Uterus (tissue), 3 donors: ENCODE measurements at regions not wholly inside any gene's neighbourhood (a gene's known extent, or its start where the extent isn't known, plus 50 kb on each side); places are given as distances from the start of the nearest gene placed in this dataset.
A peak's percentile ranks its signal among the peaks of the same experiment; 100 is the strongest.

Experiments
- DNase-seq, 2 donors: peaks; one replicate each; pipeline ENCODE4 v3.0.0-alpha.2; 2019 to 2020
- H3K27ac ChIP-seq, 2 donors: fragments of 200-600 bp; sonication (generic); 1 replicate in 1 of 2; 2 replicates in 1 of 2; pipeline ENCODE4 v1.5.1; 2016 to 2018
- H3K27me3 ChIP-seq, 2 donors: fragments of 200-600 bp; sonication (generic); one replicate each; pipeline ENCODE4 v1.5.1; 2018 to 2019; ENCODE audit warnings: control low read depth in 1 of 2
- H3K36me3 ChIP-seq, 2 donors: fragments of 200-600 bp; sonication (generic); one replicate each; pipeline ENCODE4 v1.5.1; 2019; ENCODE audit warnings: control low read depth in 1 of 2
- H3K4me1 ChIP-seq, 2 donors: fragments of 200-600 bp; sonication (generic); one replicate each; pipeline ENCODE4 v1.5.1; 2018 to 2019; ENCODE audit warnings: control low read depth in 1 of 2
- H3K4me3 ChIP-seq, 2 donors: fragments of 200-600 bp; sonication (generic); 1 replicate in 1 of 2; 2 replicates in 1 of 2; pipeline ENCODE4 v1.5.1; 2018 to 2019; ENCODE audit warnings: mild to moderate bottlenecking in 1 of 2
- H3K9me3 ChIP-seq, 2 donors: fragments of 200-600 bp; sonication (generic); one replicate each; pipeline ENCODE4 v1.5.1; 2019; ENCODE audit warnings: control low read depth in 1 of 2
- CTCF ChIP-seq, 4 experiments: fragments of 200-600 bp in 2 of 4; fragments of 450-650 bp in 2 of 4; sonication (generic) in 2 of 4; IDR thresholded peaks; one replicate each; pipeline ENCODE4 v1.5.1; 2016 to 2019; ENCODE audit warnings: antibody characterized with exemption in 4 of 4, mild to moderate bottlenecking in 2 of 4, moderate library complexity in 1 of 4
- POLR2A ChIP-seq, 2 donors: fragments of 450-650 bp; IDR thresholded peaks; one replicate each; pipeline ENCODE4 v1.6.1; 2016; ENCODE audit warnings: antibody characterized with exemption in 2 of 2, mild to moderate bottlenecking in 1 of 2, moderate library complexity in 1 of 2
- intact Hi-C: fragments of 100-400 bp; cut with DNase I; formaldehyde crosslinking; loops from one replicate; pipeline ENCODE4 v1.15.1; 2023; ENCODE audit warnings: low total_unique reads
- donor health status: DM: yes; HTN: yes; CAD: no.

- H3K4me1 ChIP-seq, result no peaks in the 10 kb centered on the region
- H3K27me3 ChIP-seq, result no peaks in the 10 kb centered on the region
- TF ChIP-seq POLR2A (IDR thresholded peaks at IDR 0.05) (no peak), CTCF (IDR thresholded peaks at IDR 0.05) (no peak)
- intact Hi-C loops, result no loop called here
- H3K27ac ChIP-seq, result no peak overlapping the region
- H3K4me3 ChIP-seq, result no peak overlapping the region
- no peaks in the 10 kb centered on the region for H3K9me3 ChIP-seq
- no peak for DNase-seq
- no peaks in the 10 kb centered on the region for H3K36me3 ChIP-seq
Observed at GRCh38 chr1:232555494-232556210, 74.3 kb downstream of the SIPA1L2 start.

- TF ChIP-seq POLR2A (IDR thresholded peaks at IDR 0.05) (no peak), CTCF (IDR thresholded peaks at IDR 0.05) (no peak)
- intact Hi-C loops, result no loop called here
- Histone ChIP-seq H3K27ac (no peak overlapping the region), H3K4me1 (no peaks in the 10 kb centered on the region), H3K4me3 (no peak overlapping the region), H3K9me3 (no peaks in the 10 kb centered on the region), H3K36me3 (no peaks in the 10 kb centered on the region), H3K27me3 (no peaks in the 10 kb centered on the region)
- no peak for DNase-seq
Observed at GRCh38 chr1:232554409-232554808, 75.5 kb downstream of the SIPA1L2 start.

DNA sequence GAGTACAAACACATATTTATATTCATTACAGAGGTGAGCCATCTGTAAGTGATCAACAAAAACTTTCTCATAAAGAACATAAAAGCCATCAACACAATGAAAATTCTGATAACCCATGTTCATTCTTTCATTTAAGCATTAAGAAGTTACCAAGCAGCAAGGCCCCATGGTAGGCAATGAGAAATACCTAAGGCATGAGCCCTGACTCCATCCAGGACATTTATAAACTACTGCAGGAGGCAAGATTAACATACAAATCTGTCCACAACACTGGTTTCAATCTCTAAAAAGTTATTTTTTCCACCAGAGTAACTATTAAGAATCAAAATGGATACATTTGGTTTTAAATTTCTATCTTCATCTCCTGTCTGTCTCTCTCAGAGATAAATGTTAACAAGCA, 76.1 kb downstream of the SIPA1L2 start:
- Histone ChIP-seq H3K4me1 (no peaks in the 10 kb centered on the region), H3K4me3 (no peak overlapping the region), H3K36me3 (no peaks in the 10 kb centered on the region), H3K9me3 (no peaks in the 10 kb centered on the region), H3K27ac (no peak overlapping the region), H3K27me3 (no peaks in the 10 kb centered on the region)
- no peak for DNase-seq
- TF ChIP-seq CTCF (IDR thresholded peaks at IDR 0.05), result no peak
- TF ChIP-seq POLR2A (IDR thresholded peaks at IDR 0.05), result no peak
- intact Hi-C loops, result no loop called here

DNA sequence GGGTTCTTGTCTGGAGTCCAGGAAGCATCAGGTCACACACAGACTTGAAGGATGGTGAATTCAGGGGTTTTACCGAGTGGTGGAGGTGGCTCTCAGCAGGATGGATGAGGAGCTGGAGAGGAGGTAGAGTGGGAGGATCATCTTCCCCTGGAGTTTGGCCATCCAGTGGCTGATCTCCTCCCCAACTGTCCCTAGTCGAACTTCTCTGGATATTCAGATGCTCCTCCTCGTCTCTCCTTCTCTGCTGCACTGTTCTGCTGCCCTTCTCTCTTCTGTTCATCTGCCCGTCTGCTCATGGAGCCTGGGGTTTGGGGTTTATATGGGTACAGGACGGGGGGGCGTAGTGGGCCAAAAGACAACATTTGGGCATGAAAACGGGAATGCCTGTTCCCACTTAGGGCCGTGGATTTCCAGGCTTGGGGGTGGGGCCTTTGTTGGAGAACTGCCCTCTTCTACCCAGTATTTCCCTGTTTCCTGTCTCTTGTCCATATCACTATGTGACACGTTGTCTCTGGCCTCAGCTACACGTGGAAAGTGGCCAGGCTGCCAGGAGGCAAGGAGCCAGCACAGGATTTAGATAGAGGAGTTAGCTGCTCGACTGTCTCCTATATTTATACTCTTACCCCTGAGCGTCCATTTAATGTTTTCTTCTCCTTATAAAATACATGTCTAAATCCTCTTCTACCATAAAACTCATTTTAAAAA, 76.7 kb downstream of the SIPA1L2 start:
- TF ChIP-seq CTCF (IDR thresholded peaks at IDR 0.05) (no peak), POLR2A (IDR thresholded peaks at IDR 0.05) (no peak)
- H3K4me3 ChIP-seq, result no peak overlapping the region
- intact Hi-C loops, result no loop called here
- no peaks in the 10 kb centered on the region for H3K4me1 ChIP-seq
- no peaks in the 10 kb centered on the region for H3K36me3 ChIP-seq
- no peaks in the 10 kb centered on the region for H3K27me3 ChIP-seq
- peak; percentile 25 to 33 for DNase-seq
- no peak overlapping the region for H3K27ac ChIP-seq
- H3K9me3 ChIP-seq, result no peaks in the 10 kb centered on the region

DNA sequence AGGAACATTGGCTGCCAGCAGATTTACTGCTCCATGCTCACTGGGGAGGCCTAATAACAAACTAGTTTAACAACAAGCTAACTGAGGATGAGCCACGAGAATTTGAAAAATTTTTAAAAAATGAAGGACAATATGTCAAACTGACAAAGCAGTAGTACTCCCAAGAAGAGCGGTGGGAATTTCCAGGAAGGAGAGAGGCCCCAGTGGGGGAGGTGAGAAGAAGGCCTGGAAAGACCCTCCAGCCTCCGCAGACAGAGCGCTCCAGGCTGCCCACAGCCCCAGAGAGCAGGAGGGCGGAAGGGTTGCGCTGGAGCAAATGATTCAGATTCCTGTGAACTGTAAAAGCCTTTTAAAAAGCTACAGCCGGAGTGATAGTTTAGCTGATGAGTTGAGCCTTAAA, 78.5 kb downstream of the SIPA1L2 start:
- no peak overlapping the region for H3K27ac ChIP-seq
- TF ChIP-seq CTCF (IDR thresholded peaks at IDR 0.05) (no peak), POLR2A (IDR thresholded peaks at IDR 0.05) (no peak)
- H3K4me3 ChIP-seq, result no peak overlapping the region
- DNase-seq, result no peak
- H3K4me1 ChIP-seq, result no peaks in the 10 kb centered on the region
- no peaks in the 10 kb centered on the region for H3K9me3 ChIP-seq
- H3K27me3 ChIP-seq, result no peaks in the 10 kb centered on the region
- intact Hi-C loops, result no loop called here
- no peaks in the 10 kb centered on the region for H3K36me3 ChIP-seq
